A673 (cell line): ENCODE measurements at regions not wholly inside any gene's neighbourhood (a gene's known extent, or its start where the extent isn't known, plus 50 kb on each side); places are given as distances from the start of the nearest gene placed in this dataset.

Experiments used
- EZH2 ChIP-seq: fragments of 200-600 bp; sonication (generic); IDR thresholded peaks from 2 replicates; pipeline ENCODE4 v1.6.1; 2017; ENCODE audit warnings: borderline replicate concordance, low read depth, mild to moderate bottlenecking, mixed read lengths, antibody characterized with exemption, low read length; ENCODE audit not compliant: poor library complexity, severe bottlenecking
- TF ChIP-seq, protein P1 (sequence below): fragments of 300-800, 200-600 bp; sonication (generic); conservative IDR thresholded peaks from 2 replicates; pipeline ENCODE4 v1.5.1; 2017; ENCODE audit warnings: low read depth, mild to moderate bottlenecking, antibody characterized with exemption, low read length, moderate library complexity, mixed read lengths

- TF ChIP-seq, protein P1, sequence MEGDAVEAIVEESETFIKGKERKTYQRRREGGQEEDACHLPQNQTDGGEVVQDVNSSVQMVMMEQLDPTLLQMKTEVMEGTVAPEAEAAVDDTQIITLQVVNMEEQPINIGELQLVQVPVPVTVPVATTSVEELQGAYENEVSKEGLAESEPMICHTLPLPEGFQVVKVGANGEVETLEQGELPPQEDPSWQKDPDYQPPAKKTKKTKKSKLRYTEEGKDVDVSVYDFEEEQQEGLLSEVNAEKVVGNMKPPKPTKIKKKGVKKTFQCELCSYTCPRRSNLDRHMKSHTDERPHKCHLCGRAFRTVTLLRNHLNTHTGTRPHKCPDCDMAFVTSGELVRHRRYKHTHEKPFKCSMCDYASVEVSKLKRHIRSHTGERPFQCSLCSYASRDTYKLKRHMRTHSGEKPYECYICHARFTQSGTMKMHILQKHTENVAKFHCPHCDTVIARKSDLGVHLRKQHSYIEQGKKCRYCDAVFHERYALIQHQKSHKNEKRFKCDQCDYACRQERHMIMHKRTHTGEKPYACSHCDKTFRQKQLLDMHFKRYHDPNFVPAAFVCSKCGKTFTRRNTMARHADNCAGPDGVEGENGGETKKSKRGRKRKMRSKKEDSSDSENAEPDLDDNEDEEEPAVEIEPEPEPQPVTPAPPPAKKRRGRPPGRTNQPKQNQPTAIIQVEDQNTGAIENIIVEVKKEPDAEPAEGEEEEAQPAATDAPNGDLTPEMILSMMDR: no peak
- TF ChIP-seq EZH2: no peak
Observed at GRCh38 chr1:238451781-238452310, 561.1 kb upstream of the ZP4 start.
